Psoas muscle (tissue), 7 donors: ENCODE measurements at regions not wholly inside any gene's neighbourhood (a gene's known extent, or its start where the extent isn't known, plus 50 kb on each side); places are given as distances from the start of the nearest gene placed in this dataset.

Source experiments
- ATAC-seq, 4 donors: fragments of 200-7000 bp; cut with Tn5 transposase; one replicate each; pipeline ENCODE4 v1.9.1; 2020; ENCODE audit warnings: moderate library complexity in 3 of 4, mild to moderate bottlenecking in 2 of 4
- DNase-seq, 2 donors: peaks; one replicate each; pipeline ENCODE4 v3.0.0-alpha.2; 2020
- H3K27ac ChIP-seq: fragments of 200-600 bp; one replicate; pipeline ENCODE4 v1.8.0; 2022
- H3K27me3 ChIP-seq, 3 donors: fragments of 200-600 bp in 1 of 3; one replicate each; pipeline versions ENCODE4 v1.6.1 to v1.8.0; 2013 to 2022; ENCODE audit warnings: low read length in 2 of 3, mild to moderate bottlenecking in 2 of 3, moderate library complexity in 1 of 3; ENCODE audit not compliant: insufficient read depth in 3 of 3
- H3K36me3 ChIP-seq, 2 donors: fragments of 200-600 bp in 1 of 2; one replicate each; pipeline versions ENCODE4 v1.6.1 to v1.8.0; 2013 to 2022; ENCODE audit warnings: low read depth in 1 of 2, mild to moderate bottlenecking in 1 of 2, moderate library complexity in 1 of 2; ENCODE audit not compliant: insufficient read depth in 1 of 2
- H3K4me1 ChIP-seq: fragments of 200-600 bp; one replicate; pipeline ENCODE4 v1.8.0; 2022
- H3K4me3 ChIP-seq: fragments of 200-600 bp; one replicate; pipeline ENCODE4 v1.8.0; 2022; ENCODE audit warnings: mild to moderate bottlenecking
- H3K9me3 ChIP-seq: fragments of 200-600 bp; one replicate; pipeline ENCODE4 v1.8.0; 2022
- CTCF ChIP-seq: fragments of 200-600 bp; IDR thresholded peaks from one replicate; pipeline ENCODE4 v1.8.0; 2022; ENCODE audit warnings: antibody characterized with exemption
- WGBS, 3 donors: extraction: QIAGEN DNeasy Blood & Tissue Kit; methylation state at CpG; one replicate each; pipeline versions ENCODE4 v1.1.6 to v1.1.7; 2013; 5-methylcytosine and 5-hydroxymethylcytosine counted together
- intact Hi-C, 2 donors: fragments of 100-400 bp; cut with DNase I; formaldehyde crosslinking; loops; one replicate each; pipeline versions ENCODE4 v1.11.0 to v1.14.2; 2022
- donor health status: healthy with polysubstance abuse.
- donor health status: DM: no; HTN: no; CAD: no; lungs with moderate emphysema.
- donor health status: Bipolar disorder and iron deficiency.
- donor health status: healthy.
- donor health status: DM: yes; HTN: yes; CAD: no.
- donor health status: DM: no; HTN: no; CAD: no.
- donor health status: DM: yes; HTN: yes; CAD: no.

GRCh38 chr9:105089874-105090273, 154.6 kb upstream of the SLC44A1 start:
- DNase-seq (no peak), ATAC-seq (no peak)
- Histone ChIP-seq H3K4me1 (peaks cover 6% of the 10 kb centered on the region), H3K4me3 (no peak overlapping the region), H3K36me3 (no peaks in the 10 kb centered on the region), H3K9me3 (no peaks in the 10 kb centered on the region), H3K27me3 (no peaks in the 10 kb centered on the region), H3K27ac (no peak overlapping the region)
- intact Hi-C loops: no loop called here
- 81 to 89% (median 84%) methylated on average over 5 of the region's 5 CpGs for WGBS, 3 donors
- no peak for TF ChIP-seq CTCF

- Histone ChIP-seq H3K27ac (no peak overlapping the region), H3K36me3 (no peaks in the 10 kb centered on the region), H3K4me3 (no peak overlapping the region), H3K27me3 (no peaks in the 10 kb centered on the region), H3K4me1 (peaks cover 6% of the 10 kb centered on the region), H3K9me3 (no peaks in the 10 kb centered on the region)
- ATAC-seq: no peak
- no peak for TF ChIP-seq CTCF
- intact Hi-C loops: no loop called here
- 72 to 76% (median 74%) methylated on average over 4 of the region's 4 CpGs for WGBS, 3 donors
- DNase-seq: no peak
Measured at GRCh38 chr9:105091004-105091640, 153.3 kb upstream of the SLC44A1 start.

- no peaks in the 10 kb centered on the region for H3K9me3 ChIP-seq
- ATAC-seq: no peak
- no peaks in the 10 kb centered on the region for H3K4me1 ChIP-seq
- H3K36me3 ChIP-seq: no peaks in the 10 kb centered on the region
- 83 to 100% (median 89%) methylated on average over 1 of the region's 1 CpG for whole genome bisulfite sequencing, 3 donors
- no peaks in the 10 kb centered on the region for H3K27me3 ChIP-seq
- intact Hi-C loops: no loop called here
- H3K4me3 ChIP-seq: no peak overlapping the region
- no peak overlapping the region for H3K27ac ChIP-seq
- no peak for DNase-seq
- TF ChIP-seq CTCF: no peak
Measured at GRCh38 chr9:105093685-105094084, 150.8 kb upstream of the SLC44A1 start.

GRCh38 chr9:105098370-105098769, 146.1 kb upstream of the SLC44A1 start:
- TF ChIP-seq CTCF: no peak
- ATAC-seq: no peak
- Histone ChIP-seq H3K4me3 (no peak overlapping the region), H3K27me3 (no peaks in the 10 kb centered on the region), H3K9me3 (no peaks in the 10 kb centered on the region), H3K36me3 (no peaks in the 10 kb centered on the region), H3K27ac (no peak overlapping the region), H3K4me1 (no peaks in the 10 kb centered on the region)
- intact Hi-C loops: no loop called here
- WGBS, 3 donors: 60 to 70% (median 67%) methylated on average over 2 of the region's 2 CpGs
- no peak for DNase-seq

- 72 to 88% (median 86%) methylated on average over 3 of the region's 3 CpGs for WGBS, 3 donors
- H3K4me1 ChIP-seq: no peaks in the 10 kb centered on the region
- no peaks in the 10 kb centered on the region for H3K36me3 ChIP-seq
- intact Hi-C loops: no loop called here
- H3K27me3 ChIP-seq: no peaks in the 10 kb centered on the region
- TF ChIP-seq CTCF: no peak
- no peak for ATAC-seq
- H3K27ac ChIP-seq: no peak overlapping the region
- no peaks in the 10 kb centered on the region for H3K9me3 ChIP-seq
- H3K4me3 ChIP-seq: no peak overlapping the region
- no peak for DNase-seq
Measured at GRCh38 chr9:105103776-105104175, 140.7 kb upstream of the SLC44A1 start.
